Gastrocnemius medialis (tissue), 4 donors: ENCODE measurements at regions not wholly inside any gene's neighbourhood (a gene's known extent, or its start where the extent isn't known, plus 50 kb on each side); places are given as distances from the start of the nearest gene placed in this dataset.

Source experiments
- POLR2A ChIP-seq, 2 donors: fragments of 450-650 bp; IDR thresholded peaks; one replicate each; pipeline ENCODE4 v1.6.1; 2017; ENCODE audit warnings: antibody characterized with exemption in 2 of 2, mild to moderate bottlenecking in 2 of 2, moderate library complexity in 2 of 2
- TF ChIP-seq, protein P1 (sequence below), 5 experiments: fragments of 450-650 bp in 3 of 5; fragments of 200-600 bp in 2 of 5; sonication (generic) in 2 of 5; IDR thresholded peaks in 4 of 5; conservative IDR thresholded peaks in 1 of 5; 1 replicate in 4 of 5; 2 replicates in 1 of 5; pipeline ENCODE4 v1.5.1; 2016 to 2019; ENCODE audit warnings: antibody characterized with exemption in 5 of 5, mild to moderate bottlenecking in 3 of 5, moderate library complexity in 3 of 5

GRCh38 chr19:5237939-5238480, 102.6 kb downstream of the PTPRS start:
- TF ChIP-seq, protein P1, sequence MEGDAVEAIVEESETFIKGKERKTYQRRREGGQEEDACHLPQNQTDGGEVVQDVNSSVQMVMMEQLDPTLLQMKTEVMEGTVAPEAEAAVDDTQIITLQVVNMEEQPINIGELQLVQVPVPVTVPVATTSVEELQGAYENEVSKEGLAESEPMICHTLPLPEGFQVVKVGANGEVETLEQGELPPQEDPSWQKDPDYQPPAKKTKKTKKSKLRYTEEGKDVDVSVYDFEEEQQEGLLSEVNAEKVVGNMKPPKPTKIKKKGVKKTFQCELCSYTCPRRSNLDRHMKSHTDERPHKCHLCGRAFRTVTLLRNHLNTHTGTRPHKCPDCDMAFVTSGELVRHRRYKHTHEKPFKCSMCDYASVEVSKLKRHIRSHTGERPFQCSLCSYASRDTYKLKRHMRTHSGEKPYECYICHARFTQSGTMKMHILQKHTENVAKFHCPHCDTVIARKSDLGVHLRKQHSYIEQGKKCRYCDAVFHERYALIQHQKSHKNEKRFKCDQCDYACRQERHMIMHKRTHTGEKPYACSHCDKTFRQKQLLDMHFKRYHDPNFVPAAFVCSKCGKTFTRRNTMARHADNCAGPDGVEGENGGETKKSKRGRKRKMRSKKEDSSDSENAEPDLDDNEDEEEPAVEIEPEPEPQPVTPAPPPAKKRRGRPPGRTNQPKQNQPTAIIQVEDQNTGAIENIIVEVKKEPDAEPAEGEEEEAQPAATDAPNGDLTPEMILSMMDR (IDR thresholded peaks at IDR 0.05 in 4 of 5, conservative IDR thresholded peaks at IDR 0.05 in 1 of 5): no peak
- TF ChIP-seq POLR2A (IDR thresholded peaks at IDR 0.05): no peak
